Colonic mucosa (tissue), 4 donors: ENCODE measurements at regions not wholly inside any gene's neighbourhood (a gene's known extent, or its start where the extent isn't known, plus 50 kb on each side); places are given as distances from the start of the nearest gene placed in this dataset.

ENCODE experiments used
- DNase-seq: peaks from one replicate; pipeline ENCODE4 v3.0.0-alpha.2; 2020
- H3K27ac ChIP-seq: fragments of 200-600 bp; one replicate; pipeline ENCODE4 v1.8.0; 2021
- H3K27me3 ChIP-seq: fragments of 200-600 bp; one replicate; pipeline ENCODE4 v1.8.0; 2021
- H3K36me3 ChIP-seq: fragments of 200-600 bp; one replicate; pipeline ENCODE4 v1.8.0; 2021
- H3K4me1 ChIP-seq: fragments of 200-600 bp; one replicate; pipeline ENCODE4 v1.8.0; 2021; ENCODE audit warnings: mild to moderate bottlenecking
- H3K4me3 ChIP-seq: fragments of 200-600 bp; one replicate; pipeline ENCODE4 v1.8.0; 2021
- H3K9ac ChIP-seq, 2 donors: one replicate each; pipeline ENCODE4 v1.7.0; 2013; ENCODE audit warnings: control low read depth in 2 of 2, low read depth in 2 of 2, low read length in 2 of 2
- H3K9me3 ChIP-seq: fragments of 200-600 bp; one replicate; pipeline ENCODE4 v1.8.0; 2021
- CTCF ChIP-seq: fragments of 200-600 bp; IDR thresholded peaks from one replicate; pipeline ENCODE4 v1.8.0; 2022; ENCODE audit warnings: antibody characterized with exemption, mild to moderate bottlenecking
- intact Hi-C: fragments of 100-400 bp; cut with DNase I; formaldehyde crosslinking; loops from one replicate; pipeline ENCODE4 v1.14.1; 2022
- donor health status: healthy.
- donor health status: DM: no; HTN: no; CAD: no.
- donor health status: DM: no; HTN: no; CAD: no.

- intact Hi-C loops = no loop called here
- Histone ChIP-seq H3K4me1 (no peaks in the 10 kb centered on the region), H3K27me3 (no peaks in the 10 kb centered on the region), H3K9me3 (no peaks in the 10 kb centered on the region), H3K36me3 (no peaks in the 10 kb centered on the region), H3K9ac (no peak overlapping the region), H3K27ac (no peak overlapping the region), H3K4me3 (no peak overlapping the region)
- no peak for DNase-seq
- TF ChIP-seq CTCF = no peak
Observed at GRCh38 chr12:4201333-4202100, 72.0 kb upstream of the CCND2 start.

GRCh38 chr12:4197922-4198763 lies 75.4 kb upstream of the CCND2 start:
- no peak for DNase-seq
- Histone ChIP-seq H3K9me3 (no peaks in the 10 kb centered on the region), H3K9ac (no peak overlapping the region), H3K27ac (no peak overlapping the region), H3K4me3 (no peak overlapping the region), H3K27me3 (no peaks in the 10 kb centered on the region), H3K36me3 (no peaks in the 10 kb centered on the region), H3K4me1 (no peaks in the 10 kb centered on the region)
- TF ChIP-seq CTCF = no peak
- intact Hi-C loops = no loop called here

- no peaks in the 10 kb centered on the region for H3K4me1 ChIP-seq
- no peaks in the 10 kb centered on the region for H3K36me3 ChIP-seq
- no peak overlapping the region for H3K27ac ChIP-seq
- no peaks in the 10 kb centered on the region for H3K9me3 ChIP-seq
- intact Hi-C loops = no loop called here
- H3K9ac ChIP-seq = no peak overlapping the region
- DNase-seq = no peak
- no peak overlapping the region for H3K4me3 ChIP-seq
- H3K27me3 ChIP-seq = no peaks in the 10 kb centered on the region
- TF ChIP-seq CTCF = no peak
Observed at GRCh38 chr12:4196805-4197420, 76.6 kb upstream of the CCND2 start.

- Histone ChIP-seq H3K4me1 (no peaks in the 10 kb centered on the region), H3K9me3 (no peaks in the 10 kb centered on the region), H3K9ac (no peak overlapping the region), H3K27me3 (no peaks in the 10 kb centered on the region), H3K36me3 (no peaks in the 10 kb centered on the region), H3K27ac (no peak overlapping the region), H3K4me3 (no peak overlapping the region)
- no peak for DNase-seq
- intact Hi-C loops = no loop called here
- no peak for TF ChIP-seq CTCF
Observed at GRCh38 chr12:4194668-4195067, 78.9 kb upstream of the CCND2 start.

DNA sequence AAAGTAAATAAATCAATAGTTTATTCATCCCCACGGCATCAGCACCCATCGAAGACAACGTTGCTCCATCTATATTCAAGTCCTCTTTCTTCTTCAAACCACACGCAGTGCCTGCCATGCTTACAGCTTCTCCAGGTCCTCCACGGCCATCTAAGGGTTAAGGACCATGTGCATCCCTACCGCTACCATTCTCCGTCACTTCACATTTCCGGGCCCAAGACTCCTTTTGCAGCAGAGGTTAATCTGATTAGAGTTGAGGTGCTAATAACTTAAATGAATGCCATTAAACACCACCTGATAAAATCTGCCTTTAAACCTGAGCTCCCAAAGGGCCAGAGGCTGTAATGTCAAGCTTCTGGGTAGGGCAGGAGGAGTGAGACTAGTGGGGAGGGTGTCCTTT lies 79.7 kb upstream of the CCND2 start:
- Histone ChIP-seq H3K9me3 (no peaks in the 10 kb centered on the region), H3K27ac (no peak overlapping the region), H3K27me3 (no peaks in the 10 kb centered on the region), H3K9ac (no peak overlapping the region), H3K36me3 (no peaks in the 10 kb centered on the region), H3K4me3 (no peak overlapping the region), H3K4me1 (no peaks in the 10 kb centered on the region)
- no peak for DNase-seq
- intact Hi-C loops = no loop called here
- TF ChIP-seq CTCF = no peak
